Lung (tissue), 11 donors: ENCODE measurements at regions not wholly inside any gene's neighbourhood (a gene's known extent, or its start where the extent isn't known, plus 50 kb on each side); places are given as distances from the start of the nearest gene placed in this dataset.
A peak's percentile ranks its signal among the peaks of the same experiment; 100 is the strongest.

ENCODE experiments used
- ATAC-seq: fragments of 200-7000 bp; cut with Tn5 transposase; one replicate; pipeline ENCODE4 v1.9.1; 2020; ENCODE audit warnings: moderate number of reproducible peaks; ENCODE audit not compliant: insufficient read depth, low FRiP score
- DNase-seq, 3 donors: peaks; one replicate each; pipeline ENCODE4 v3.0.0-alpha.2; 2013 to 2017
- H3K27ac ChIP-seq, 2 donors: one replicate each; pipeline ENCODE4 v1.5.1; 2013; ENCODE audit warnings: mild to moderate bottlenecking in 2 of 2, moderate library complexity in 2 of 2, control low read depth in 1 of 2, inconsistent platforms in 1 of 2, low read depth in 1 of 2, low read length in 1 of 2
- H3K27me3 ChIP-seq, 3 donors: one replicate each; pipeline ENCODE4 v1.5.1; 2013; ENCODE audit warnings: low read length in 2 of 3; ENCODE audit not compliant: control insufficient read depth in 3 of 3, insufficient read depth in 3 of 3
- H3K36me3 ChIP-seq, 4 donors: one replicate each; pipeline ENCODE4 v1.5.1; 2013; ENCODE audit warnings: low read length in 4 of 4, mild to moderate bottlenecking in 1 of 4, moderate library complexity in 1 of 4; ENCODE audit not compliant: control insufficient read depth in 4 of 4, insufficient read depth in 4 of 4
- H3K4me1 ChIP-seq, 5 donors: one replicate each; pipeline ENCODE4 v1.5.1; 2013; ENCODE audit warnings: low read length in 5 of 5, mild to moderate bottlenecking in 2 of 5, moderate library complexity in 1 of 5; ENCODE audit not compliant: control insufficient read depth in 5 of 5, insufficient read depth in 5 of 5
- H3K4me3 ChIP-seq: one replicate; pipeline ENCODE4 v1.5.1; 2013; ENCODE audit warnings: mild to moderate bottlenecking, control low read depth, moderate library complexity
- H3K9ac ChIP-seq, 2 donors: one replicate each; pipeline ENCODE4 v1.5.1; 2013; ENCODE audit warnings: low read length in 2 of 2, control low read depth in 1 of 2; ENCODE audit not compliant: insufficient read depth in 1 of 2
- H3K9me3 ChIP-seq, 4 donors: one replicate each; pipeline ENCODE4 v1.5.1; 2013; ENCODE audit warnings: low read length in 3 of 4, mild to moderate bottlenecking in 1 of 4, moderate library complexity in 1 of 4; ENCODE audit not compliant: control insufficient read depth in 4 of 4, insufficient read depth in 3 of 4
- WGBS, 2 donors: extraction: QIAGEN DNeasy Blood & Tissue Kit; methylation state at CpG; one replicate each; pipeline ENCODE4 v1.1.7; 2013; 5-methylcytosine and 5-hydroxymethylcytosine counted together
- TF ChIP-seq, protein P1 (sequence below): IDR thresholded peaks from 2 replicates; pipeline ENCODE4 v1.5.1; 2012; ENCODE audit warnings: mild to moderate bottlenecking; ENCODE audit errors: control extremely low read depth, extremely low read depth
- donor health status: control.
- donor health status: control.
- donor health status: Bipolar disorder and iron deficiency.
- donor health status: healthy.
- donor health status: DM: yes; HTN: yes; CAD: no.

DNA sequence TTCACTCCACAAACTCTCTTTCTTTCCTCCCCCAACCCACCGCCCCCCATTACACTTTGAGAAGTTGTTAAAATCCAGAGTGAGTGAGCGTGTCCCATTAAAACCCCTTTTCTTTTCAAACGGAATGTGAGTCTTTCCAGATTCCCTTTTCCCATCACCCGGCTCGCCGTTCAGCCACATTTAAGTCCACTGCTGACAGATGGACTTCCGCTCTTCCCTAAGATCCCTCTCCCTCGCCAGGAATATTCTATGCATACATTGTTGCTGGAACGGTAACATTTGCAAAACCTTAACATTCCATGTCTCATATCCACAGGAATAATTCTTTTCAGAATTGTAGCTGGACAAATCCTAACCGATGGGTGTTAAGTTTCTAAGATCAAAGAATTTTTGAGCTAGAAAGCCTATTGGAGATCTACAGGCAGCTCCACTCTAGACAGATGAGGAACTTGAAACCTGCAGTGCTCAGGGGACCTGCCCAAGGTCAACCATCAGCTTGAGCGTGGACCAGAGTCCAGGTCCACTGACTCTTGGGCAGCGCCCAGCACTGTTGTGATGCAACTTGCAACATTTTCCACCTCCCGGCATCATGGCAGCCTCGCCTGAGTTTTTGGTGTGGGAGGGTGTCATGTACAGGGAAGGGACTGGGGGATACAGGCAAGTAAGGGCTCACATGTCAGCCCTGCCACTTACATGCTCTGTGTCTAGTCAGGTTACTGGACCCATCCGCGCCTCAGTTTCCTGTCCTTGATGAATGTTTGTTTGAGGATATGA is 500.1 kb downstream of the CCDC171 start:
- WGBS, 2 donors: 94 to 95% methylated on average over 16 of the region's 16 CpGs
- no peak for ATAC-seq

DNA sequence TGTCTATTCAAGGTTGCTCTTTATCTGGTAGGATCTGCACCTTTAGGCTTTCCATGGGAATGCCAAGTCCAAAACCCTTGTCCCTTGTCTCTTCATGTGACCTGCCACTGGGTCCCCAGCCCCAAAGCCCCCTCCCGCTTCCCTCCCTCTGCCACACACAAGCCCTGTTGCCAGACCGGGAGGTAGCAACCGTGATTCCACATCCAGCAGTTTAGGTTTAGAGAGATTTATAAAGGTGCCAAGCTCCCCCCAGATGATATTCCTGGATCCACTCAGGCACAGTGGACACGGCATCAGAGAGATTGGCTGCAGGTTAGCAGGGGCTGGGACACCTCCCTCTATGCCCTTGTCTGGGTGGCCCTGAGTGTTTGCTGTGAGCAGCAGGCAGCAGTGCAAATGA is 504.7 kb downstream of the CCDC171 start:
- no peak overlapping the region for H3K4me3 ChIP-seq
- peaks cover 0 to 8% (median 0%) of the 10 kb centered on the region in 5 donors for H3K4me1 ChIP-seq
- no peaks in the 10 kb centered on the region for H3K9me3 ChIP-seq
- 89 to 93% methylated on average over 4 of the region's 4 CpGs for WGBS, 2 donors
- DNase-seq: no peak
- no peak for ATAC-seq
- no peak overlapping the region for H3K9ac ChIP-seq
- no peaks in the 10 kb centered on the region for H3K27me3 ChIP-seq
- H3K36me3 ChIP-seq: no peaks in the 10 kb centered on the region
- TF ChIP-seq, protein P1, sequence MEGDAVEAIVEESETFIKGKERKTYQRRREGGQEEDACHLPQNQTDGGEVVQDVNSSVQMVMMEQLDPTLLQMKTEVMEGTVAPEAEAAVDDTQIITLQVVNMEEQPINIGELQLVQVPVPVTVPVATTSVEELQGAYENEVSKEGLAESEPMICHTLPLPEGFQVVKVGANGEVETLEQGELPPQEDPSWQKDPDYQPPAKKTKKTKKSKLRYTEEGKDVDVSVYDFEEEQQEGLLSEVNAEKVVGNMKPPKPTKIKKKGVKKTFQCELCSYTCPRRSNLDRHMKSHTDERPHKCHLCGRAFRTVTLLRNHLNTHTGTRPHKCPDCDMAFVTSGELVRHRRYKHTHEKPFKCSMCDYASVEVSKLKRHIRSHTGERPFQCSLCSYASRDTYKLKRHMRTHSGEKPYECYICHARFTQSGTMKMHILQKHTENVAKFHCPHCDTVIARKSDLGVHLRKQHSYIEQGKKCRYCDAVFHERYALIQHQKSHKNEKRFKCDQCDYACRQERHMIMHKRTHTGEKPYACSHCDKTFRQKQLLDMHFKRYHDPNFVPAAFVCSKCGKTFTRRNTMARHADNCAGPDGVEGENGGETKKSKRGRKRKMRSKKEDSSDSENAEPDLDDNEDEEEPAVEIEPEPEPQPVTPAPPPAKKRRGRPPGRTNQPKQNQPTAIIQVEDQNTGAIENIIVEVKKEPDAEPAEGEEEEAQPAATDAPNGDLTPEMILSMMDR: no peak
- H3K27ac ChIP-seq: no peak overlapping the region

More for the DNA sequence above, 500.1 kb downstream of the CCDC171 start:
- H3K27me3 ChIP-seq: no peaks in the 10 kb centered on the region
- TF ChIP-seq, protein P1: no peak
- H3K27ac ChIP-seq: no peak overlapping the region
- peaks cover 0 to 3% (median 0%) of the 10 kb centered on the region in 5 donors for H3K4me1 ChIP-seq
- H3K9me3 ChIP-seq: peaks cover 0 to 3% (median 0%) of the 10 kb centered on the region in 4 donors
- no peak for DNase-seq
- no peaks in the 10 kb centered on the region for H3K36me3 ChIP-seq
- H3K4me3 ChIP-seq: no peak overlapping the region
- no peak overlapping the region for H3K9ac ChIP-seq

DNA sequence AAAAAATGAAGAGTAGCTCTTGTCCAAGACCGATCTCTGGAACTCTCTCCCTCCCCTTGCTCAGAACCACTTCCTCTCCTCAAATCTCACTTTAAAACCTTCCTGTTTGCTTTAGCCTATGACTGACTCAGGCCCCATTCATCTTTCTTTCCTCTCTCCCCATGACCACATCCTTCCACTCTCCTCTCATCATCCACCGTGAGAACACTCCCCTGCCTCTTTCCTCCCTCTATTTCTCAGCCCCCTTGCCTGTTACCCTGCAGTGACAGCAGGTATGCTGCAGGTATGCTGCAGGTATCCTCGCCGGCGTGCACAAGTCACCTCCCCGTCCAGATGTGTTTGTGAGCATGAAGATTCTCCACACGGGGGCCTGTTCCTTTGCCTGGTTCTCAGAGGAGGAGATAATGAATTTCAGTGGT is 505.3 kb downstream of the CCDC171 start:
- DNase-seq: peak in 1 of 3 donors; percentile 22
- Histone ChIP-seq H3K27ac (no peak overlapping the region), H3K9me3 (peaks cover 0 to 2% (median 0%) of the 10 kb centered on the region in 4 donors), H3K36me3 (no peaks in the 10 kb centered on the region), H3K4me3 (no peak overlapping the region), H3K27me3 (no peaks in the 10 kb centered on the region), H3K4me1 (peaks cover 0 to 8% (median 0%) of the 10 kb centered on the region in 5 donors), H3K9ac (no peak overlapping the region)
- WGBS, 2 donors: 39 to 46% methylated on average over 7 of the region's 7 CpGs
- ATAC-seq: no peak
- TF ChIP-seq, protein P1: no peak
